Hypothalamus (tissue), 51 donors: ENCODE measurements at regions not wholly inside any gene's neighbourhood (a gene's known extent, or its start where the extent isn't known, plus 50 kb on each side); places are given as distances from the start of the nearest gene placed in this dataset.
A peak's percentile ranks its signal among the peaks of the same experiment; 100 is the strongest.

Experiments used
- DNase-seq, 51 donors: peaks; one replicate each; lab custom pipeline; 2025; lab: John Stamatoyannopoulos, UW

DNA sequence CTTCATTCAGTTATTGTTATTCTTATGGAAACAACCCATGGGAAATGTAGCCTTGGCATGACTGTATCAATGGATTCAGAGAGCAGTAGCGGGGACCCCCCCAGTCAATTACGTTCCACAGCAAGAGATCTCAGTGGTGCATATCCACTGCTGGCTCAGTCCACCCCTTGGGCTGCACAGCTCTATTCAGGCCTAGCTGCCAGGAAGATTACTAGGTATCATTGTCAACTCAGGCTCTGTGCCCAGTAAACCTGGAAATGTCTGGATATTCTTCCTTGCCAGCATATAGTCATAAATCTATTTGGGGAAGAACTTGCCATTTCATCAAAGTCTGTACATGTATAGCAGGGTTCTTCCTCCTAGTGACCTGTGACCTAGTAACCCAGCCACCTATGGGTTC is 128.1 kb upstream of the CCDC54 start:
- no peak for DNase-seq

DNA sequence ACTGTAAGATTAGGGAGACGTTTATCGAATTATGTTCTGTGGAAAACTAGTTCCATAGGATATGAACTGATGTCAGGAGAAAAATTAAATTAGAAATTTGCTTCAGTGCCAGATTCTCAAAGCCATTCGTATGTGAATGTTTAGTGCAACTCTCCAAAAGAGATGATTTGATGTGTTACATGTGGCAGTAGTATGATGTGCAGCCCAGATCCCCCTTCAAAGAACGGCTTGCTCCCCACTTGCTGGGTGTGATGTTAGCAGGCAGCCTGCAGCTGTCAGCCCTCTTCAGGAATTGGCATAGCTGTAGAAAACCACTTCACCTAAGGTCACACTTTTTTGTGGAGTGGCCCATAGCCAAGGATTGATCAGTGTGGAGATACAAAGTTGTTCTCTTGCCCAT is 127.0 kb upstream of the CCDC54 start:
- DNase-seq = no peak

DNA sequence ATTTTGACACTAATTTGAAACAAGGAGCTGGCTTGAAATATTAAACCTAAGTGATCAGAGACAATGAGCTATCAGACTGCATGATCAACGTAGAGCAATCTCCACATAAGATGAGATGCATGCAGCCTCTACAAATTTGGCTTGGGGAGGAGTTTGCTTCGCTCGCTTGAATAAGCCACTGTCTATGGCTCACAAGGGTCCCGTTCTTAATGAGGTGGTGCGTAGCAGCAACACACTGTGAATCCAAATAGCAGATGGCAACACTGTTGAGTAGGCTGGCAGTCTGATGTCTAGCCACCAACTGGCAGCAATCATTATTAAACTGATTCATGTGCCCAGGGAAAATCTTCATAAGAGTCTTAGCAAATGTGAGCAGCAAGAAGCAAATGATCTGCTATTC is 125.4 kb upstream of the CCDC54 start:
- peak in 8 of 51 donors; percentile 4 to 52 (median 12) for DNase-seq

DNA sequence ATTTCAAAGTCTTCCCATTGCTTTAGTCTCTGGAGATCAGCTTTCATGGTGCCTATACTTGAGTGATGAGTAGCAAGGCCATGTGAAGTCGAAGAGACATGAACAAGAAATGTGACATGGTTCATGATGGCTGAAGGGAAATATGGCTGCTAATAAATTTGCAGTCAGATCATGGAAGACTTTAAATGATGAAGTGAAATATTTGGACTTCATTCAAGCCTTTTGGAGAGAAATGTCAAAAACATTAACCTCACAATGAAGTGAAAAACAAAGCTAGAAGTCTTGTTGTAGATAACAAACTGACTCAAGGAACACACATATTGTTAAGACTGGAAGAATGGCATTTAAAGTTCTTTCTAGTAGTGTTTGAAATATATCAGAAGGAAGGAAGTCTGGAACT is 120.3 kb upstream of the CCDC54 start:
- no peak for DNase-seq

DNA sequence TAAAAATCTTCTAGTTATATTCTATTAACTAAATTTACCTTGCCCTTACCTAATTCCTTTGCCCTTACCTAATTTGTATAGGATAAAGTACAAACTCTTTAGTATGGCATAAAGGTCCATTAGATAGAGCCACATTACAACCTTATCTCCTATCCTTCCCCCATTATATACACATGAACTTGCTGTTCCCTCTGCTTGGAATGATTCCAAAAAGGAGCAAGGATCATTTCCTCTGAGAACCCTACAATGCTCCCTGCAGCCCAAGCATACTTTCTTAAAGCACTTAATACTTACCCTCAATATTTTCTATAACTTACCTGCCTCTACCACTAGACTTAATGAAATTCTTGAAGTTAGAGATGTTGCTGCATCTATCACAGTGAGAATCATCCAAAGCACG is 118.9 kb upstream of the CCDC54 start:
- DNase-seq = no peak

DNA sequence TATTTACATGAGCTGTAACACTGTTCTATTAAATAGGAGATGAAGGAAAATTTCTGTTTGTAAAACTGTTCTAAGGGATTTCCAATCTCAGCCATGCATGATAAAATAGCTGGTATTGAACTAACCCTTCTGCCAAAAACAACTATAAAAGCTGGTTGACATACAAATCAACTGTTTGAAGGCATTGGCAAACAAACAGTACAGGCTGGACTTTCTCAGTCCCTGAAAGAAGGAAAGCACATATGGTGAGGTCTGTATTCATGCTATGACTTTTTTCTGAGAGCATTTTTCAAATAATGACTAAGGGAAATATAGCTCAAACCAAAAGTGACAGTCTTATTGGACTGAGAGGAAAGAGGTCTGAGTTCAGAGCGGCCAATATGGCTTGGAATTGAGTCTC is 117.0 kb upstream of the CCDC54 start:
- no peak for DNase-seq

DNA sequence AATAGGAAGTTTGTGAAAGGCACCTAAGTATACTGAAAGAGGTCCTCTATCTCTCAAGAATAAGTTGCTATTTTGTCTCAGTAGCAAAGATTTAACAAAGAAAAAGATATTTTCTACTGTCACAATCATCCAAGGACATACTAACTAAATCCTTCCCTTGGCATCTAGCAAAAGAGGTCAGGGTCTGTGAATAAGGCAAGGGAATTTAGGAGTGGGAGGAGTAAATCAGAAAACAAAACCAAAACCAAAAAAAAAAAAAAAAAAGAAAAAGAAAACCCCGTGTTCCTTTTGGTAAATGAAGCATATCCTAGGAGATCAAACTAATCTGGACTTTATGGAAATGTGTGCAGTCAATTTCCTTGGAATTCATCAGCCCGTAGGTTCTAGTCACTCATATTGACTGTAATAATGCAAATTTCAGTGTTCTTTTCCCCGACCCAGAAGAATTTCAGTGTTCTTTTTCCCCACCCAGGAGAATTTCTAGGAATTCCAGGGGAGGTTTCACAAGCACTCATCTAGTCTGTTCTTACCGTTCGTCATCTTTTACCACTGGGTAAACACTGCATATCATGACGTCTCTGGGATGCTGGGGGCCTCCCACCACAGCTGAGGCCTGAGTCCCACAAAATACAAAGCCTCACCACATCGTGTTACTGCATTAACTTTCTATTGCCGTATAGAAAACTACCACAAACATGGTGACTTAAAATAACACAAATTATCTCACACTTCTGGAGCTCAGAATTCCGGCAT is 113.8 kb upstream of the CCDC54 start:
- DNase-seq = no peak

DNA sequence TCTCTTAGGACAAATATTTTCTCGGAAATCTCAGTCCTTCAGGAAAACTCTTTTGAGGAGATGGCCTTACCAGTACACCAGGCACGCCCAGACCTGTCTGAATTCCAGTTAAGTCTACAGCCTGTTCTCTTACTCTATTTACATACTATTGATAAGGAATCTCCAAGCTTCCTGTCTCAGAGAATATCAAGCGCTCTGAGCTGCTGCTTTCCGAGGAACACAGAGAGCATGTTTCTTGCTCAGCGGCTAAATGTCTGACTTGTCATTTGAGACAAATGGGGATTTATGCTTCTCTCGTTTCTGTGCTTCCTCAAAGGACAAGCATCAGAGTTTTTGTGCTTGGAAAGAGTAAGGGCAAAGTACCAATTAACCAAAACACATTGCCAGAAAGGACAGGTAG is 112.4 kb upstream of the CCDC54 start:
- DNase-seq = peak in 2 of 51 donors; percentile 8 to 30

DNA sequence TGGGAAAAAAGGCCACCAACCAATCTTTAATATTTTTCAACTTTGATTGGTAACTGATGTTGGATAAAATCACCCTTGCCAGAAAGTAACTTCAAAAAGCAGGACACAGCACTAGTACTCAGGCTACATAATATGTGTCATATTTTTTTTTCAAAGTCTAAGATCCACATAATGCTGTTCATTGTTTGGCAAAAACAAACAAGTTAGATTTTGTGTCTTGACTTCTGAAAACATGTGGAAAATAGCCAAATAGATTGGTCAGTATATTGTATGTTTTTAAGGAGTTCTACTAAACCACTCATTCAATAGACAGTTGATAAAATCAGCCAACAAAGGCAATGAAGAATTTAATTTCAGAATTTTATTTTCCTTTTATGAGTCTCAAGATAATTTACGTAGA is 111.7 kb upstream of the CCDC54 start:
- no peak for DNase-seq

DNA sequence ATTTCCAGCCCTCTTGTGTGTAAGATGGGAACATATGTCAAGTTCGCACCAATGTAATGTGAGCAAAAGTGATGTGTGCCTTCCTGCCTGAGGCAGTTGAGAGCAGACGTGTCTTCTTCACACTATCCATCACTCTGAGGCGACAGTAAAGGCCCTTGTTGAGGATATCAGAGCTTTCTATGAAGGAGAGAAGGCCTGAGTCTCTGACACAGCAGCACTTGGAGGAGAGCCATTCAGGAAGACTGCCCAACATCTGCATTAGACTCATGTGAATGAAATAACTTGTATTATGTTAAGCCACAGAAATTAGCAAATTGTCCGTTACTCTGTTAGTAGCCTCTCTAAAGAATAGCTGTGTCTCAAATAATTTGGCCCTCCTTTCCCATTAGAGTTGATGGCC is 108.8 kb upstream of the CCDC54 start:
- peak in 10 of 51 donors; percentile 1 to 45 (median 16) for DNase-seq

DNA sequence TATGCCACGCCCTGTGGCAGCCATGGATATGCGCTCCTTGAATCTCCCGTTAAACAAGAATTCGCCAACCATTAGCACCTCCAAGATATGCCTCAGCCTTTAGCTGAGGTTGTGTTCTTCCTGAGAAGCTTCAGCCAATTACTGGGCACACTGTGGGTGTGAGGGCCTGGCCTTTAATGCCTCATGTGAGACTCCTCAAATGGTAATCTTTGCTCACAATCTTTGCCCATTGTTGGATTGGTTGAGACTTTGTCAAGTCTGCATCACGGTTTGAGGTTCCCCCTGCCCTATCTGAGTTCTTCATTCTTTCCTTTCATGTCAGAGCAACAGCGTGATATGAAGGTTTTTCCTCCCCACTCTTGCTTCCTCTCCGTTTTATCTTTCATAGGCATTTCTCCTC is 108.1 kb upstream of the CCDC54 start:
- DNase-seq = no peak

DNA sequence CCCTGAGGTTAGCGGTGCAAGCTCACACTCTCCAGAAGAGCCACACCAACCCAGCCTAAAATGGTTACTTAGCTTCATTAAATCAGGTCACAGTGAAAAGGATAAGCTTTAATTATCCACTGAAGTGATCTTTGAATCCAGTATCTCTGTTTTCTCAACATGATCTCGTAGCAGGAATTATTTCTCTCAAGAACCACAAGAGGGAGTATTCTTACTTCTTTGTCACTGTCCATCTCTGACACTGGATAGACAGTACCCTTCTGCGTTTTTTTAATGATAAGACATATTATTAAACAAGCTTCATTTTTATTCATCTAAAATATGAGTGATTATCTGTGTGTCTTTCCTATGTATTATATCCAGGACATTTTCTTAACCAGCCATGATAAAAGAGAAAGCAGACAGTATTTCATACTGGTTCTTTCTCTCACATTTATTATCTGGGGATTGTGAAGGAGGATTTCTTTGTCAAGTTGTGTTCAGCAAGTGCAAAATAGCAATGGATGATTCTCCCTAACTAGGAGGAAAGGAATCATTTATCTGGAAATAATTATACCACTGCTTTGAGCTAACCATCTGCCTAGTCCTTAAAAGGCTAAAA is 105.4 kb upstream of the CCDC54 start:
- DNase-seq = peak in 3 of 51 donors; percentile 13 to 64 (median 46)

DNA sequence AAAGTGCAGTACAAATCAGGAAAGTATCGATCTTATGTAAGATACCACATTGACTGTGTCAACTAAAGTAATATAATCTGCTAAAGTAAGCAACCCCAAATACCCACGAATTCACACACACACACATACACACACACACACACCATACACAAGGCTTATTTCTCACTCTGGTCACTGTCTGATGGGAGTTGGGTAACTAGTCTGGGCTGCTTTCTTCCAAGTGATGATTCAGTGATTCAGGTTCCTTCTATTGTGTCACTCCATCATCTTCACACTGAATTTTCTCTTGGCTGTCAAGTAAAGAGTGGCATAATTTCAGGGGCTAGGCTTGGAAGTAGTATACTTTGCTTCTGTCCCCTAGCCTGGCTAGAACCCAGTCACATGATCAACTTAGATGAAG is 104.8 kb upstream of the CCDC54 start:
- DNase-seq = no peak

DNA sequence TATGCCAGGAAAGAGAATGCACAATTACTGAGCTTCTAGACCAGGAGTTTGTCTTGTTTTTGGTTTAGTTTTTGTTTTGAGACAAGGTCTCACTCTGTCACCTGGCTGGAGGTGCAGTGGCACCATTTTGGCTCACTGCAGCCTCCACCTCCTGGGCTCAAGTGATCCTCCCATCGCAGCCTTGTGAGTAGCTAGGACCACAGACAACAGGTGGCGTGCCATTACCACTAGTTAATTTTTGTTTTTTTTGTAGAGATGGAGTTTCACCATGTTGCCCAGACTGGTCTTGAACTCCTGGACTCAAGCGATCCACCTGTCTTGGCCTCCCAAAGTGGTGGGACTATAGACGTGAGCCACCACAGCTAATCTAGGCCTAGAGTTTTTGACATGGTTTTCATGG is 104.4 kb upstream of the CCDC54 start:
- DNase-seq = no peak

DNA sequence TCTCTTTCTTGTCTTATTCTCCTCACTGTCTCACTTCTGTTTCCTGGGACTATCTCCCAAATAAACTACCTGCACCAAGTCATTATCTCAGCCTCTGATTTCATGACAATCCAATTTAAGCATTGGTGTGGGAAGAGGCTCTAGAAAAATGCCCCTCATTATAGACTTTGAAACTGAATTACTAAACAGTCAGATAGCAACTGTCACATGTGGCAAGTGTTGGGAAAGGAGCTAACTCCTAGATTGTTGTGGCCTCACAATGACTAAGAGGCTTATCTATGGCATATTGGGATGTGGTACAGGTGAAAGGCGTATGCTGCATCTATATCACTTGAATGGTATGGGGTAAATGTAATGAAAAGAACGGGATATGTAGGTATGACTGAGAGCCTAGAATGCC is 103.5 kb upstream of the CCDC54 start:
- DNase-seq = no peak

DNA sequence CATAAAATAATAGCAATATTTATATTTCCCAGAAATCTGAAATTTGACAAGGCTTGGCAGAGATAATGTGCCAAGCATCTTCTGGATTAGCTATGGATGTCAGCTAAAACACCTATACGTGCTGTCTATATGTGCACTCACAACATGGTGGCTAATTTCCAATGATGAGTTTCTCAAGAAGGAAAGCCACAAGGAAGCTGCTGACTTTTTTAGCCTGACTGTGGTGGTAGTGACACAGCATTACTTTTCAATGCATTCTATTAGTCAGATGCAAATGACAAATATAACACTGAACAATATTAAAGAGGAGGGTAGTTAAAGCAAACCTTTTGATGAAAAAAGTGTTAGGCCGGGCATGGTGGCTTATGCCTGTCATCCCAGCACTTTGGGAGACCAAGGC is 101.7 kb upstream of the CCDC54 start:
- no peak for DNase-seq

DNA sequence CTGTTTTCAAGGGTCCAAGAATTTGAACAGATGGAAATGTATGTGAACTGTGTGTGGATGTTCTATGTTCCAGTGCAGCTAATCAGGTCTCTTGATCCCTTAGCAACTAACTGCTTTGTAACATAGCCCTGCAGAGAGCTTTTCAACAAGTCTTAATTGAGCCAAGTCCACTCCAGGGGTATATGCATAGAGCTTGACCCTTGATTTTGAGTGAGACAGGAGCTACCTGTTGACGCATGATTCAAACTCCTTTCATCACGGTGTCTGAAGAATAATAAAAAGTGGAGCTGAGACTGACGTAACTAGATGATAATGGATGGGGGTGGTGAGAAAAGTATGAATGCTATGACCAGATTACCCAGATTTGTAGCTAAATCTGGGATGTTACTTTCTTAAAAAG is 93.3 kb upstream of the CCDC54 start:
- peak in 1 of 51 donors; percentile 36 for DNase-seq

DNA sequence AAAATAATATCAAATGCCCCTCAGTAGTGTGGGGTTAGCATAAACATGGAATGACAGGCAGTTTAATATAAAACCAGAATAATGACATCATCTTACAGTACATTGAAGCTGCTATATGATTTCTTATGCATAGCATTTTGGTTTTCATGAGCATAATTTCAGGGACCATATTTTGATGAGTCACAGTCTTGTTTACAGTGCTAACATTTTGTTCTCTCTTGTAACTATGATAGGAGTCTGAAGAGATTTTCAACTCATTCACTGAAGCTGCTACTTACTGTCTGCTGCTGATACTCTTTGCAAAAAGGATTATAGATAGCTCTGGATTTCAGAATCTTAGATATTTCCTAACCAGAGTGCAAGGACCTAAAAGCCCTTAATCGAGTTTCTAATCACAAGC is 92.6 kb upstream of the CCDC54 start:
- no peak for DNase-seq

DNA sequence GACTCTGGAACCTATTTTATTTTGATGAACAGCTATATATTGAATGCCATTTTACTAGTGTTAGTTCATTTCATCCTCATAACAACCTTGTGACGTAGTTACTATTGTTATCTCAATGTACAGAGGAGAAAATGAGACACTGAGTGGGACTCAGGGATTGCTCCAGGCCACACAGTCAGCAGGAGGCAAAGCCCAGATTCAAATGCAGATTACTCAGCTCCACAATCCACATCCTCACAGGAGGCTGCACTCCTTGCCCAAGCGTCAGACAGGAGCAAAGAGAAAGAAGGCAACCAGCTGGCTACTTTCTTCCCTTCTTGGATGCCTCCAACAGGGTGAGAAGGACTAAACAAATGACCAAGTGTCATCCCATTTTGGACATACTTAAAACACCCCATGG is 92.0 kb upstream of the CCDC54 start:
- DNase-seq = peak in 1 of 51 donors; percentile 13

DNA sequence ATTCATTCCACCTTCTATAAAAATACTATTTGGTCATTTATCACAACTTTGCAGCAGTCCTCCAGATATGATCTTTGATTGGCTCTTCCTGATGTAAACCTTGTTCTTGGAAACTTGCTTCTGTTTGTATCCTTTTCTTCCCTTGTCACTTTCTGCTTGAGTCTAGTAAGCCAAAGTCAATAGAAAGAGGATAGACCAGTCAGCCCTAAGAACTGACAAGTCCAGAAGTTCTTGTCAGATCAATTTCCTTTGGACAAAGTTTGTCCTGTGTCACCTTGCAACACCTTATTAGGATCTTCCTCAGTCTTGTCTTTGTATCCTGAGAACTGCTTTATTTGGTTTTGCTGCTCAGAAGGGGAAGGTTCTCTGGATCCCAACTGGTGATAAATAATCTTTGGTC is 87.9 kb upstream of the CCDC54 start:
- no peak for DNase-seq

DNA sequence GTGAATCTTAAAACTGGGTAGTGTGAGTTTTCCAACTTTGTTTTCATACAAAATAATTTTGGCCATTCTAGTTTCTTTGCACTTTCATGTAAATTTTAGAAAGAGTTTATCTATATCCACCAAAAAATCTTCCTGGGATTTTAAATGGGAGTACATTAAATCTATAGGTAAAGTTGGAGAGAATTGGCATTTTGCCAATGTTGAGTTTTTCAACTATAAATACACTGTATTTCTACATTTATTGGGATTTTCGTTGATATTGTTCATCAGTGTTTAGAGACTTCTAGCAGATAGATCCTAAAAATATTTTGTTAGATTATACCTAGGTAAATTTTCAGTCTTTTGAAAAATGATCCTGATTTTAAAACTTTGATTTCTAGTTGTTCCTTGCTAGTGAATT is 83.1 kb upstream of the CCDC54 start:
- no peak for DNase-seq

DNA sequence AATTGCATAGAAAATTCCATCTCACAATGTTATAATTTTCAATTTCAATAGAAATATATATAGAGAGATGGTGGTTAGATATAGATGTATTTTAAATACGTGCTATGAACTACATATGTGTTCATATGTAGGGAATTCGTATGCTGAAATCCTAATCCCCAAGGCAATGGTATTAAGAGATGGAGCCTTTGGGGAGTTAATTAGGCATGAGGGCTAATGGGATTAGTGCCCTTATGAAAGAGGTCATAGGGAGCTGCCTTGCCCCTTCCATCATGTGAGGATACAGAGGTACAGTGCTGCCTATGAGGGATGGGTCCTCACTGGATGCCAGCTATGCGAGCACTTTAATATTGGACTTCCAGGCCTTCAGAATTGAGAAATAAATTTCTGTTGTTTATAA is 79.6 kb upstream of the CCDC54 start:
- no peak for DNase-seq

DNA sequence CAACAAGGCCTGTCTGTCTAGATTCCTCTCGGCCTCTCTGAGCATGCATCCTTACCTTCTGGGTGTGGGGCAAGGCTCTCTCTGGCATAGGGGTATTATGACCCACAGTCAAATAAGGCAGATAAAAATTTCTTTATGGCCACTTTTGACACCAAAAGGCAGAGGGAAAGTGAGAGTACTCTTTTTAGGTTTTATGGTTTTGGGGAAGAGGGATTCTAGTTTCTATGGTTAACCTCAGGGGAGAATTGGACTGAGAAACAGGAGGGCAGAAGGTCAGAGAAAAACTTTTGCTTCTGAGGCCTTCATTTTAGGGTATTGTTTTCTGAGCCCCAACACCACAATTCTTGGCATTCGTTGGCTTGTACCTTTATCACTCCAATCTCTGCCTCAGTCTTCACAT is 70.0 kb upstream of the CCDC54 start:
- no peak for DNase-seq
